ENCODE measurements at regions not wholly inside any gene's neighbourhood (a gene's known extent, or its start where the extent isn't known, plus 50 kb on each side); places are given as distances from the start of the nearest gene placed in this dataset.
"Not testable (repeated sequence)": the region's sequence is repeated elsewhere in the genome, so short reads cannot be mapped to it uniquely, and the experiment has no call there.

DNA sequence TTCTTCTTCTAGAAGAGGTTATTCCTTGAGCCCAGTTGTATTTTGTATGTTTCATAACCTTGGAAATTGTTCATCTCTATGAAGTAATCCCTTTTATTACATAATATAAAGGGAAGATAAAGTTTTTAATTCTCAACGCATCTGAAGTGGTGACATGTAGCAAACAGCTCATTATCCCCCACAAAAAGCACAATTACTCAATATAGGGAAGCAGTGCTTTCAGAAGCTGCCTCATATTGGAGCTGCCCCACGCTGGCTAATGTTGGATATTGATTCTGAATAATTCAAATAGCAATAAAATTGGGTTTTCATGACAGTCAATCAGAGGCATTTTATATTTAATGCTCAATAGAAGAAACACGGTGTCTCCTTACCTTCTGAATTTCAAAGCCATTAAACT is 604.3 kb upstream of the RBFOX1 start:
- DNase-seq (ENCODE audit: low spot score) = no peak

DNA sequence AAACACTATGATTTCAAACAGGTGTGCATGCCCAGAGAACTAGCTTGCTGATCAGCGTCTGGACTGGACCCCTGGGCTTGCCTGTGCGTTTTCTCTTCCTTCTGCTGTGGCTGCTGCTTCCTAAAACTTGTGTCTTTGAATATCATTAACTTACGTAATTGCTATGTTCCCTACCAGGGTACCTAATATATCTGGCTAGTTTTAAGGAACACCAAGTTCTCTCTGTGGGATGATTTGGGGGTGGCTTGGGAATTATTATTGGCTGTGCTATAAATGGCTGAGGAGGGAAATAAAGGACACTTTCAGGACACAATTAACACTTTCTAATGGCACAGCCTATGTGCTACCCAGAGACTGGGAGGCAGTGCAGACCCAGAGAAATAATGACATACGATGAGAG is 606.0 kb upstream of the RBFOX1 start:
- DNase-seq (ENCODE audit: low spot score) = no peak

DNA sequence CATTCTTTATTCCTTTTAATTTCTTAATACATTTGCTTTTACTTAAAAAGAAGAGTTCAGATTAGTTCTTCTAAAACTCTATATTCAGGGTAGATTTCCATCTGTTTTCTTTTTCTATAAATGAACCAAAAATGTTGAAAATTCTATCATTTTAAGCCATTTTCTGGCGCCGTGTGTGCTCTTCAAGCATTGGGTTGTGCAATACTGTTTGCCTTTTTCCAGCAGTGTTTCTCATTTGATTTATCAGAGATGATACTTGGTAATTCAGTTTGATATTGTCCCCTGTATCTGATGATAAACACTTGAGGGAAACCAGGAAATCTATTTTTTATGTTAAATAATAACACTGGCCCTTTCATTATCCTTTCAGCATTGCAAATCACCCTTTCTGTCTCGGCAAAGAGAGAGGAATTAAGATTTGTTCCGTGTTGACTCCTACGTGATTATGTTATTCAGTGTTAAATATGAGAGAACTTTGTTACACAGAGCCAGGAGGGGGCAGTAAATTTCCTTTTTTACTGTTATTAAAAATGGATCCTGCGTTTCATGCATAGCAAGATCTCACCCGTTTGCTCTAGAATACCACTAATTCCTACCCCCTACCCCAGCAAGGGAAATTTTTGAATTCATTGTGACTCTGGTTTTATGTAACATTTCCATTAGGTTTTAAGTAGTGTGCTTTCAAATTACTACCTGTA is 606.9 kb upstream of the RBFOX1 start:
- no peak for DNase-seq (ENCODE audit: low spot score)

DNA sequence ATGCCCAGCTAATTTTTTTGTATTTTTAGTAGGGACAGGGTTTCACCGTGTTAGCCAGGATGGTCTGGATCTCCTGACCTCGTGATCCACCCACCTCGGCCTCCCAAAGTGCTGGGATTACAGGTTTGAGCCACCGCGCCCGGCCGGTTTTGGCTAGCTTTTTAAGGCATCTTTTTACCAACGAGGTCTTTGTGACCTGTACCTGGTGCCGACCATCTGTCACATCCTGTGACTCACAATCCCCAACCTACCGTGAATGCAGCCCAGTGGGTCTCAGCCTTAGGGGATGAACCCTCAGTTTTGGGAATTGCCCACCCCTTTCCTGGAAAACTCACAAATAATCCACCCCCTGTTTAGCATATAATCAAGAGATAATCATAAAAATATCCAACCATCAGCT is 607.4 kb upstream of the RBFOX1 start:
- not testable (repeated sequence) for DNase-seq (ENCODE audit: low spot score)

DNA sequence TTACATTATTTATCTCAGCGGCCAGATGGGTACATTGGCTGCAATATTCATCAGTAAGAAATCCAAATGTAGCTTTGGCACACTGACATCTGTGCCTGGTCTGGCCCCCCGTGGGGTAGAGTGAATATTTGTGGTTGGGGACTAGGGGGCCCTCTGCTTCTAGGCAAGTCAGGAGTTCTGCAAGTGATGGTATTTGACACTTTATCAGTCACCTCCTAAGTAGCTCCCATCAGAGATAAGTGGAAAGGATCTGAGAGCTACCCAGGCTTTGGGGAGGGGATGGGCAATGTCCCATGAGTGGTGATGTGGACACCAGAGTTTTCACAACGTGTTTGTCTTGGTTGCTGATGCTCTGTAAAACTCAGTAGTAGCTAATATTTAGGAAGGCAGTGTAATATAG is 609.9 kb upstream of the RBFOX1 start:
- no peak for DNase-seq (ENCODE audit: low spot score)

DNA sequence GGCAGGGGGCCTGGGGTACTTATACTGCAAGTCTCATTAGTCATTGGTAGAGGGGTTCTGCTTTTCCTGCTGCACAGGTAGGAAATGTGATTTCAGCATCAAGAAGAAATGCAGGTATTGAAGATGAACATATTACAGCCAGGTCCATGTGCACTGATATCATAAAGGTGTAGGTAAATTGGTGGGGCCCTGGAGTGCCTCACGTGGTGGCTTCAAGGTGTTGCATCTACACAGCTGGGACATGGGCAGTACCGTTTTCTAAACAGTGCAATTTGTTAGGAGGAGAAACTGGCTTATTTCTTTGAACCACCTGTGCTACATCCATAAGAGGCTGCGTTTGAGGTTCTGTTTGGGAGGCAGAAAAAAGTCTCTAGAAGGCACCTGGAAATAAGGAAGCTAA is 618.1 kb upstream of the RBFOX1 start:
- DNase-seq (ENCODE audit: low spot score) = no peak

DNA sequence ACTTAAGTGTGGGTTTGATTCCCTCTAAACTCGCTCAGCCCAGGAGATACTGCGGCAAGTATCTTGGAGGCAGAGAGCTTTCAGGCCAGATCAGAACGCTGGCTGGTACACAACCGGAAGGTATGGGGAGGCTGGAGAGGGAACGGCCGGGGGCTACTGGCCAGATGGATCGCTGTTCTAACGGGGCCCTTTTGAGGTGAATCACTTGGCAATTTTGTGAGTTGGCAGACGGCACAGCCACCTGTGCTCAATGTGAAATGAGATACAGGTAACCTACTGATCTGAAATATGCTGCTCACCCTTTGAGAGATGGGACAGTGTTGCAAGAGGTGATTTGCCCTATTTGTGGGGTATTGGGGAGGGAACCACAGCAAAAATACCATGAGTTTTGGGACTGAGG is 622.9 kb upstream of the RBFOX1 start:
- DNase-seq (ENCODE audit: low spot score) = no peak

DNA sequence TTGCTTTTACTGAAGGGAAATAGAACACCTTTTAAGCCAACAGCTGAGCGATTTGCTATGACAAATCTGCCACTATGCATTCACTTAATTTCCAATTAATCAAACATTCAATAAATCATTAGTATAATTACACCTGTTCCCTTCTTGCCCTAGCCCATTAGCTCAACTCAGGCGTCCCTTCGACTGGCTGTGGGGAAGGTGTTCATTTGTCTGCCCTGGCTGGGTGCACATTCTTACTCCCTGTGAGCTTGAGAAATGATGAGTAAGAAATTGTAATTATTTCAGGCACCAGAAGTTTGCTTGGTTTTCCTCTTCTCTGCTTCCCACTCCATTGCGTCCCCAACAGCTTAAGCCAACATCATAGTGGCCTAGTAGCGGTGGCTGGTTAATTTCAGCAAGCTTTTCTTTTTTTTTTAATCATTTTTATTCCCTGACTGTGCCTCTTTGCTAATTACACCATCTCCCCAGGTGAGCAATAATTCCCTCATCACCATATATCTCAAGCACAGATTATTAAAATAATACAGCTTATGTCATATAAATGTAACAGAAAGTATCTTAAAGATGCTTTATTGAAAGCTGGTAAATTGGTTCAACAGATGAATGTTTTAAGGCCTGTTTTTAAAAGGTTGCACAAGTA is 623.9 kb upstream of the RBFOX1 start:
- DNase-seq (ENCODE audit: low spot score) = no peak

DNA sequence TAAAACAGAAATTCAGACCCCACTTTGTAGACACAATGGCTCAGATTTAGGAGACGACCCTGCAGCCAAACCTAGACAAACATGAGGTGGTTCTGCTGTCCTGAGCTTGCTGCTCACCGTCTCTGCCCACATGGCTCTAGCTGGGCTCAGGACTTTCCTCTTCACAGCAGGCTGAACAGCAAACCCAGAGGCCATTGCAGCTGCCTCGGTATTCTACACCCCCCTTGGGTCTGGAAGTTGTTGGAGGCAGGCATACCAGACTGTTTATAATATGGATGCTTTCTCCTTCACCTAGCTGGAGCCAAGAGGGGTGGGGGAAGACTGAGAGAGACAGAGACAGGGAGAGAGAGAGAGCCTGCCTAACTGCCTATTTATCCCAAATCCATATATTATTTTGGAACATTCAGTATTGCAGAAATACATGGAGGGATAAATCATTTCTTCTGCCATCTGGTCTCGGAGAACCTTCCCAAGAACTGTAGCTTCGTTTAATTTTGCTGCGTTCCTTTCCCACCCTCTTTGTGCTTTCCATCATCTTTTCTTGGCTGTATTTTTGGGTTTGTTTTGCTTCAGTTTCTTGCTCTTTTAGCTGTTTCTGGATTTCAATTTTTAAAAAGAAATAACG is 628.2 kb upstream of the RBFOX1 start:
- no peak for DNase-seq (ENCODE audit: low spot score)

DNA sequence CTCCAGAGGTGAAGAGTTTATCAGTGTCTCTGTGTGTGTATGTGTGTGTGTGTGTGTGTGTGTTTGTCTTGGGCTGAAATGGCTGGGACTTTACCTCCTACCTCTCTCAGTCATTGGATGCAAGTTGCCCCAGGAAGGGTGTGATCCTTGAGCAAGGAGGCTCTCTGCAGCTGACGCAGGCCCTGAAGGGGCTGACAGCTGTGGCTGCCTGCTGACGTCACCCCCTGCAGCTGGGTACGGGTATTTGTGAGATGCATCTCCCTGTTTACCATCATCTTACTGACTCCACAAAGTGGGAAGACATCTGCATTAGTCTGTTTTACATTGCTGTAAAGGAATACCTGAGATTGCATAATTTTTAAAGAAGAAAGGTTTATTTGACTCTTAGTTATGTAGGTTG is 631.5 kb upstream of the RBFOX1 start:
- DNase-seq (ENCODE audit: low spot score) = no peak

DNA sequence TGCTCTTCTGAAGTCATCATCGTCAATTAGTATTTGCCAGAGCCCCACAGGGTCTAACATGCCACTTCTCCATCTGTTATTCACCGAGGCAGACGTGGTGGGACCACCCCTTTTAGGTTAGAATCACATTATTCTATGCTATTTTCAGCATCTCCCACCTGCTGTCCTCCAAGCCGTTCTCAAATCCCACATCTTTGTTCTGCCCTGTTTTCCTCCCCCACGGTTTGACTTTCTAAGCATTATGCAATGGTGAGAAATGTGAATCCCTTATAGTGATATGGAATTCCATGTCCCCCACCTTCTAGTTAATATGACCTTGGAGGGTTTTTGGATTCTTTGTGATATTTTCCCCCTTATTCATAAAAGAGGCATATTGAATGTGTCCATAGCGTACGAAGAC is 634.1 kb upstream of the RBFOX1 start:
- DNase-seq (ENCODE audit: low spot score) = no peak

DNA sequence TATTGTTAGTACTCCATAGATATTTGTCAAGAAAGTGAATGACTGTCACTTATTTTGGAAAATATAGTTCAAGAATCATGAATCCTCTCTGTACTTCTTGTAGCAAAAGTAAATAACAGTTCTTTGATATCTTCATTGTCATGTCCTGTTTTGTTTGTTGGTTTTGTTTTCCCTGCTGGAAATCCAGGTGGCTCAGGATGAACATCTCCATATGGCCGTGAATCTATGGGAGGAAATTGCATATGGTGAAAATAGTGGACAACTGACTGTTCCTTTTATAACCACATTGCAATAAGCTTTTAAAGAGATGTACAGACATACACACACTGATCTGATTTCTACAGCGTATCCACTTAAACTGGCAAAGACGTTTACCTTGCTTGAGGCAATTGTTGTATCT is 637.0 kb upstream of the RBFOX1 start:
- DNase-seq (ENCODE audit: low spot score) = no peak

DNA sequence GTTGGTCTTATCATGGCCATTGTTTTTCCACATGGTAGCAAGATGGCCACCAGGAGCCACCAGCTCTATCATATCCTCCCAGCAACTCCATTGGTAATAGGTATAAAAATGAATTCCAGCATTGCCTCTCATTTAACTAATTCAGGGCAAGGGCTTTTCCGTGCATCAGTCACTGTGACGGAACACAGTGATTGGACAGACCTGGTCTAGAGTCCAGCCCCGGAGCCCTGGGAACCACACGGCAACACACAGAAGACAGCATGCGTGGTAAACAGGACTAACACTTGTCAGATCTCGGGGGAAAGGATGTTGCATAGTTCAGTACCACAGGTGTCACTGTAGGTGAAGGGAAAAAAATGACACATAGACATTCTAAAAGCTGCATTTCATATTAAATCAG is 638.0 kb upstream of the RBFOX1 start:
- DNase-seq (ENCODE audit: low spot score) = no peak

DNA sequence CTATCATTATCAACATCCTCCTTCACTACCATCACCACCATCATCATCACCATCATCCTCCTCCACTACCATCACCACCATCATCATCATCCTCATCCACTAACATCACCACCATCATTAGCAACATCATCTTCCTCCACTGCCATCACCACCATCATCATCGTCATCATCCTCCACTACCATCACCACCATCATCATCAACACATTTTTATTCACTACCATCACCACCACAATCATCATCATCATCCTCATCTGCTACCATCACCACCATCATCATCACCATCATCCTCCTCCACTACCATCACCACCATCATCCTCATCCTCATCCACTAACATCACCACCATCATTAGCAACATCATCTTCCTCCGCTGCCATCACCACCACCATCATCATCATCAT is 639.2 kb upstream of the RBFOX1 start:
- not testable (repeated sequence) for DNase-seq (ENCODE audit: low spot score)

DNA sequence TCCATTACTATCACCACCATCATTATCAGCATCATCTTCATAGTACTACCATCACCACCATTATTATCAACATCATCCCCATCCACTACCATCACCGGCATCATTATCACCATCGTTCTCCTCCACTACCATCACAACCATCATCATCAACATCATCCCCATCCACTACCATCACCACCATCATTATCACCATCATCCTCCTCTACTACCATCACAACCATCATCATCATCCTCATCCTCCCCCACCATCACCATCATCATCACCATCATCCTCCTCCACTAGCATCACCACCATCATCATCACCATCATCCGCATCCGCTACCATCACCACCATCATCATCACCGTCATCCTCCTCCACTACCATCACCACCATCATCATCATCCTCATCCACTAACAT is 639.8 kb upstream of the RBFOX1 start:
- DNase-seq (ENCODE audit: low spot score) = no peak

DNA sequence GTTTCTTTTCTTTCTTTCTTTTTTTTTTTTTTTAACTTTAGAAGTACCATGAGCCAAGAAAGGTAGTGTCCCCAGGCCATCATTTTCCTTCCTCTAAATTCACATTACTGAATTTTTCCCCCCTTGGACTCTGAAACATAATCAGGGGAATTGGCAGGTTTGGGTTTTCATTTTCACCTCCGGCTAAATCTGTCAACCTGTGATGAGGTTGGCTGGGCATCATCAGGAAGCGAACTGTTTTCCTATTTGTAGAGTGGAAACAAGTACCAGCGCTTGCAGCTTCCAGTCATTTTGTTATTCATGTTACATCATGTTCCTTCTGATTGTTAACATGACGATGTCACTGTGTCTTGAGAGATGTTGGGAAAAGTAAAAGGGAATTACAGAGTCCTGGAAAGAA is 641.9 kb upstream of the RBFOX1 start:
- no peak for DNase-seq (ENCODE audit: low spot score)

DNA sequence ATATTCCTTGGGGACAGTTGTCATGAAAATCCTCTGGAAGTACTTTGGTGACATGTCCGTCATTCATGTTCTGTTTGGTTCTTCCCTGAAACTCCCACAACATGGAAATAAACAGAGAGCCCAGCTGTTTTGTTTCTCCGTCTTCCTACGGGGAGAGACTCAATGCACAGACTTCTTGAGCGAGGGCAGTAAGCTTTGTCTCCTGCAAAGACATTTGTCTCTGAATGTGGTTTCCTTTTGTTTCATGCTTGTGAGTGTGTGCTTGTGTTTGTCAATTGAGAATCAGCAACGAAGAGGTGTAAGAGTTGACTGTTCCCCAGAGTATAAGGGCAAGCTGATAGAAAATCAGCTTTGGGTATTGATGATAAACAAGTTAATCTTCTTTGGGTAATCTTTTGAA is 643.0 kb upstream of the RBFOX1 start:
- DNase-seq (ENCODE audit: low spot score) = no peak

DNA sequence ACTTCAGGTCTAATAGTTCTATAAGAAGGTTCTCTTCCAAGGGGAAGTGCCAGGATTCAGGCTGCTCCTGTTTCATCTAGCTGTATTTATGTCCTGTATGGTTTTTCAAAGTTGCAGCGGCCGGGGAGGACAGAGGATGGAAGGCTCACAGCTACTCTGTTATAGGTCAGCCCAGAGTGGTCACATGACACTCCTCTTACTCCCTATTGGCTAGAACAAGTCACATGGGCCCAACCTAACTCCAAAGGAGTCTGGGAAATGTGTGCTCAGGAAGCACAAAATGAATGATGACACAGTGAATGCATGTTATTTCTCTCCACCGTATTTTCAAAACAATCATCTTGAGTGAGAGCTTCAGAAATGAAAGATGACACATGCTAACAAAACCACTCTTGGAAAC is 645.1 kb upstream of the RBFOX1 start:
- no peak for DNase-seq (ENCODE audit: low spot score)

DNA sequence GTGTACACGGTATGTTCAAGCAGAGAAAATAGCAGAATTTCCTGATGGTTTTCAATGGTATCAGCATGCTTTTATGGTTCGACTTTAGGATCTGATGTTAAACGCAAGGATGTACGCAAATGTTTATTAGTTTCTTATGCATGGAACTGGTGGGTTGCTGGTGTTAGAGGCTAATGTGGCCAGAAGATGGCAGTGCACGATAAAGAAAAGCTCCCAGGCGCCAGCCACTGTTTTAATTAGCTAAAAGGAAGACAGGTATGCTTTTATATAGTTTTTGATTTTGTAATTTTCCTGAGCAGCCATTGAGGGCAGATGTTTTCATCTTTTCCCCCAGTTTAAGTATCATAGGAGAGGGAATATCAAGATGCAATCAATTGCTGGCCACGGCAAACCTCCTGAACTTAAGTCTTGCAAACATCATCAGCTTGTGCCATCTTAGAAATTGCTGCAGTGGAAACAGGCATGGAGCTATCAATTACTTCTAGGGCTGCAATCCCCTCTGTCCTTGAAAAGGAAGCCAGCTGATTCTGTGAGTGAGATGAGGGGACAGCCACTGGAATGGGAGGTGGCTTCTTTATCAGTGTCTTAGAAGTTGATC is 648.5 kb upstream of the RBFOX1 start:
- DNase-seq (ENCODE audit: low spot score) = peak; percentile 52

DNA sequence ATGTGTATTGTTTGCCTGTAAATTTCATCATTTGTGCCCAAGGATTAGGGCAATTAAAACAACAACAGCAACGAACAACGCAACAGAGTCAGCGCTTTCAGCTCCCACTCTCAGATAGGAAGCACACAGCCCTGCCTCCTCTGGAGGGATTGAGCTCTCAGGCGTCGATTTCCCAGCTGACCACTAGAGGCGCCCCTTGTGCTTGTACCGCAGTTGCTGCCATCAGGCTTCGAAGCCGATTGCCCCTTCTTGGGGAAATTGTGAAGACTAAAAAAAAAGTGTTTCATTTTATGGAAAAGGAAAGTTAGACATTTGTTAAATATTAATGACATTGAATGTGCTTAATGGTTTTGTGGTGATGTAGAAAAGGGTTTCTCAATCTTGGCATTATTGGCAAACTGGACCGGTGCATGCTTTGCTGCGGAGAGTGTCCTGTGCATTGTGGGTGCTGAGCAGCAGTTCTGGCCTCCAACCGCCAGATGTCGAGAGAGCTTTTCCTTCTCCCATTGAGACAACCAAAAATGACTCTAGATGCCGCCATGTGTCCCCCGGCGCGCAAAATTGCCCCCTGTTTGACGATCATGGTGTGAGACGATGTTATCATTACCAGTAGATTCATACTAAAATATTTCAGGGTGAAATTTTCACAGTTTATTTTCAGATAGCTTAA is 650.4 kb upstream of the RBFOX1 start:
- peak; percentile 74 for DNase-seq (ENCODE audit: low spot score)

DNA sequence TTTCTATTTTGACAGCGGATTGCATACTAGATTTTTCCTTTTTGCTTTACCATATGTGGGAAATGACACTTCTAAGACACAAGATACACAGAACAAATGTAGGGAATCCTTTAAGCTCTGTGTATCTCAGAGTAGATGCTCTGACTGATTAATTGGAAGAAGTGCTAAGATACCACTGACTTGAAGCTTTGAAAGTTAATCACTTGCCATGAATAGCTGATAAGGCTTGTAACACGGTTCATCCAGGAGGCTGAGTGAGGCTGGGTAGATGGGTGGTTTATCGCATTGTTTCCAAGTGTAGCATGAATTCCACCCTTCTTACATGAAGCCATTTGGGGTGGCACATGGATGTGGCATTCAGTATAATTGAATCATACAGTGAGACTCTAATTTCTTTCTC is 654.1 kb upstream of the RBFOX1 start:
- DNase-seq (ENCODE audit: low spot score) = no peak

DNA sequence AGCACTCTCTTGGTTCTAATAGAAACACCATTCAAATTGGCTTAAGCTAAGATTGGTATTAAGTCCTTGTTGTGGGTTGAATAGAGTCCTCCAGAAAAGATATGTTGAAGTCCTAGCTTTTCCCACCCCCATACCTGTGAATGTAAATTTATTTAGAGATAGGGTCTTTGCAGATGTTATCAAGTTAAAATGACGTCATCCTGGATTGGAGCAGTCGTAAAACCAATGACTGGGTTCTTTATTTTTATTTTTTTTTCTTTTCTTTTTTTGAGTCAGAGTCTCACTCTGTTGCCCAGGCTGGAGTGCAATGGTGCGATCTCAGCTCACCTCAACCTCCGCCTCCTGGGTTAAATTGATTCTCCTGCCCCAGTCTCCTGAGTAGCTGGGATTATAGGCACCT is 658.6 kb upstream of the RBFOX1 start:
- no peak for DNase-seq (ENCODE audit: low spot score)

DNA sequence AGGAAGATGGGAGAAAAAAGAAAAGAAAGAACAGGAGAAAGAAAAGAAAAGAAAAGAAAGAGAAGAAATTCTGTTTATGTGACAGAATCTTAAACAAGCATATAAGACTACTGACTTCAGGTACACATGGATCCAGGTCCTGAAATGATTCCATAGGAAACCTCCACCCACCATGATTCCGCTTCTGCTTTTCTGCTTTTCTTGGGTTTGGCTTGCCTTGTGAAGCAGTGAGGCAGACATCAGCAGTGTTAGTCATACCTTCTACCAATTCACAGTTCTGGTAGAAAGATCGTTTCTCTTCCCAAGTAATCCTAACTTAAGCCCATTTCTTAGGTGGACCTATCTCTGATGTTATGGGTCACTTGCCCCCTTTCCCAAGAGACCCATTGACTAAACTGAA is 660.1 kb upstream of the RBFOX1 start:
- DNase-seq (ENCODE audit: low spot score) = no peak

Measured in ecto neural progenitor cell (in vitro differentiated cells).